AG08396 (cell line): ENCODE measurements at regions not wholly inside any gene's neighbourhood (a gene's known extent, or its start where the extent isn't known, plus 50 kb on each side); places are given as distances from the start of the nearest gene placed in this dataset.

Experiments used
- DNase-seq: peaks from one replicate; pipeline ENCODE4 v3.0.0; 2012; ENCODE audit warnings: low spot score, mixed read lengths

- no peak for DNase-seq
Observed at GRCh38 chr1:238108417-238108816, 217.7 kb upstream of the ZP4 start.

- DNase-seq: no peak
Observed at GRCh38 chr1:238107322-238107721, 216.6 kb upstream of the ZP4 start.

GRCh38 chr1:238104752-238105151 lies 214.0 kb upstream of the ZP4 start:
- DNase-seq: no peak

GRCh38 chr1:238101923-238102322 lies 211.2 kb upstream of the ZP4 start:
- DNase-seq: no peak

- DNase-seq: no peak
Observed at GRCh38 chr1:238099871-238100270, 209.1 kb upstream of the ZP4 start.

GRCh38 chr1:238089615-238090014 lies 198.9 kb upstream of the ZP4 start:
- no peak for DNase-seq

GRCh38 chr1:238088560-238089290 lies 198.0 kb upstream of the ZP4 start:
- no peak for DNase-seq

GRCh38 chr1:238073991-238074390 lies 183.3 kb upstream of the ZP4 start:
- no peak for DNase-seq

GRCh38 chr1:238071061-238071460 lies 180.3 kb upstream of the ZP4 start:
- no peak for DNase-seq

- DNase-seq: no peak
Observed at GRCh38 chr1:238063454-238063853, 172.7 kb upstream of the ZP4 start.

GRCh38 chr1:238061967-238062613 lies 171.4 kb upstream of the ZP4 start:
- DNase-seq: no peak

GRCh38 chr1:238060061-238060460 lies 169.3 kb upstream of the ZP4 start:
- DNase-seq: no peak

GRCh38 chr1:238052496-238053266 lies 162.0 kb upstream of the ZP4 start:
- DNase-seq: no peak

GRCh38 chr1:238029126-238029525 lies 138.4 kb upstream of the ZP4 start:
- no peak for DNase-seq

GRCh38 chr1:238027366-238027765 lies 136.6 kb upstream of the ZP4 start:
- no peak for DNase-seq

GRCh38 chr1:238023137-238023536 lies 132.4 kb upstream of the ZP4 start:
- no peak for DNase-seq

GRCh38 chr1:238018214-238018613 lies 127.5 kb upstream of the ZP4 start:
- DNase-seq: no peak

GRCh38 chr1:238006779-238007178 lies 116.1 kb upstream of the ZP4 start:
- no peak for DNase-seq

- no peak for DNase-seq
Observed at GRCh38 chr1:238005116-238005515, 114.4 kb upstream of the ZP4 start.

GRCh38 chr1:238001818-238002217 lies 111.1 kb upstream of the ZP4 start:
- no peak for DNase-seq

- no peak for DNase-seq
Observed at GRCh38 chr1:237999426-238000052, 108.8 kb upstream of the ZP4 start.

GRCh38 chr1:237998581-237998980 lies 107.9 kb upstream of the ZP4 start:
- DNase-seq: no peak

GRCh38 chr1:237983496-237983895 lies 92.8 kb upstream of the ZP4 start:
- no peak for DNase-seq
